Left renal cortex interstitium (tissue), 4 donors: ENCODE measurements at regions not wholly inside any gene's neighbourhood (a gene's known extent, or its start where the extent isn't known, plus 50 kb on each side); places are given as distances from the start of the nearest gene placed in this dataset.
A peak's percentile ranks its signal among the peaks of the same experiment; 100 is the strongest.
"Not testable (repeated sequence)": the region's sequence is repeated elsewhere in the genome, so short reads cannot be mapped to it uniquely, and the experiment has no call there.

Experiments used
- DNase-seq, 4 donors: peaks; one replicate each; pipeline ENCODE4 v3.0.0-alpha.2; 2013; ENCODE audit warnings: low read depth in 4 of 4, low spot score in 2 of 4, missing footprints in 1 of 4

DNA sequence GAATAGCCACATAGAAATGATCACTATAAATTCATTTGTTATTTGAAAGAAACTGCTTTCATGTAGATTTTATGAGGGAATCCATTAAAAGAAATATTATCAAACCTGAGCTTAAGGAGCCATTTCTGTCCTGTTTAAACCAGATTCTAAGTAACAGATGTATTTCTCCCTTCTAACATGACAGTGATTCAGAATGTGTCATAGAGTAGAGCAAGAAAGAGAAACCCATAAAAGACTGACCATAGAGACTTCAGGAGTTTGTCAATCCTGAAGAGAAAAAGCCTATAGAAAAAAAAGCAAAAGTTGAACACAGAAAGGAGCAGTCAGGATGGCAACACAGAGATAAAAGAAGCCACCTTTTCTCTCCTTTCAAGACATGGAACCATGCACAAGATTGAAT, 390.6 kb downstream of the PRIM2 start:
- not testable (repeated sequence) for DNase-seq

DNA sequence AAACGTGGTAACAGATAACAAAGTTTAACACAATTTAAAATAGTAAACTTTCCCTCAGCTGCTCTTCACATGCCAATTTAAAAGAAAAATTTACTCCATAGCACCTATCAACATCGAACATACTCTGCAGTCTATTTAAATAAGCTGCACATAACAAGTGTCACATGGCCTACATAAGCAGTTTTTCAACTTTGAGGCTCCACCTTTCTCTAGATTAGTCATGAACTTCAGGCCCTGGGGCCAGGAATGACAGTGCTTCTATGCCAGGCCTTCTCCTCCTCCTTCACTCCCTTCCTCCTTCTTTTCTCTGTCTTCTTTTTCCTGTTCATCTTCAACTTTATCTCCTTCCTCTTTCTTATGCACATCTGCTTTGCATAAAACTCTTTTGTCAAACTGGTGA, 405.1 kb downstream of the PRIM2 start:
- DNase-seq, result not testable (repeated sequence)

DNA sequence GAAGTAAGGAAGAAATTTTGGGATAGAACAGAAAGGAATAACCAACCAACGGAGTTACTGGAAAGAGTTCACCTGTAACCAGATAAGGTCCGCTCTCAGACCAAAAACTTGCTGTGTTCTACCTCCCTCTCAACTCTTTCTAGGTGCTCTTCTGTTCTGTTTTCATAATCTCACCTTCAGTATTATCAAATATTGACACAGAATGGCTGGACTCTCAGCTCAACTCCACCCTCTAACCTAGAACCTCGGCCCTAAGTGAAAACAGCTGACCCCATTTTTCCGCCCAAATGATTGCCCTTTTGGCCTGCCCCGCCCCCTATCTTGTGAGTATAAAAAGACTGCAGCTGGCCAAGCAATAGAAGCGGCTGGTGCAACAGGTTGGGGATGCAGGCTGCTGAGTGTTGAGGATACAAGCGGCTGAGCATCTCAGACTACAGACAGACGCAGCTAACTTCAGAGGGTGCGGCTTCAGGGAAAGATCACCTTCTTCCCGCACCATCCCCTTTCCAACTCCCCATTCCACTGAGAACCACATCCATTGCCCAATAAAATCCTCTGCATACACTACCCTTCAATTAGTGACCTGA, 406.5 kb downstream of the PRIM2 start:
- not testable (repeated sequence) for DNase-seq

DNA sequence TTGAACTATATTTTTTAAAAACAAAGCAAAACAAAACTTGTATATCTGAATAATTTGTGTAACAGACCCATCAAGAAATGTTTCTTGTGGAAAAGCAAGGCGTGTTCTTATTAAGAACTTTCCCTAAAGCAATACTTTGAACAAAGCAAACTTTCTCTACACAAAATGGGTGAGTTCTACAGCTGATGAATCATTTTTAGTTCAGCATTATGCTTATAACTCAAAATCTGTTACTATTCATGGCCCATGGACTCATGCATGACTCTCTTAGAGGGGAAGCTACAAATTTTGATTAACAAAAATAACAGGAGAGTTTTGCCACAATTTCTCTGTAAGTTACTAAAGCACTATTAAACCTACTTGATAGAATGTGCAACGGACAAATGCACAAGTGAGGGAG, 412.0 kb downstream of the PRIM2 start:
- not testable (repeated sequence) for DNase-seq

DNA sequence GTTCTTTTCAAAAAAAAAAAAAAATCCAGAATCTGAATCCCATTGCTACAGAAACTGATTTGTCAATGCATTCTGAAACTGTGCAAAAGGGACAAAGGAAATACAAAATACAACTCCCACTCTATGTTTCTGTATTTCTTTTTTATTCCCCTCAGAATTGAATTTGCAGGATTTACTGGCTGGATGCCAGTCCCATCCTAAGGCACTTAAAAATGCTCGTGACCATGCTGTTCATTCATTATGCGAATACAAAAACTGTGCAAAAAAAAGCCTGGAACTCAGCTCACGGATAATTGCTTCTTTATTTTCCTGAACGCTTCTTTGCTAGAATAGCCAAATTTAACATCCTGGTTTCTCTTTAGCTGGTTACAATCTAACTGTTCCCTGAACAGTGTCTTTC, 413.3 kb downstream of the PRIM2 start:
- DNase-seq, result not testable (repeated sequence)

DNA sequence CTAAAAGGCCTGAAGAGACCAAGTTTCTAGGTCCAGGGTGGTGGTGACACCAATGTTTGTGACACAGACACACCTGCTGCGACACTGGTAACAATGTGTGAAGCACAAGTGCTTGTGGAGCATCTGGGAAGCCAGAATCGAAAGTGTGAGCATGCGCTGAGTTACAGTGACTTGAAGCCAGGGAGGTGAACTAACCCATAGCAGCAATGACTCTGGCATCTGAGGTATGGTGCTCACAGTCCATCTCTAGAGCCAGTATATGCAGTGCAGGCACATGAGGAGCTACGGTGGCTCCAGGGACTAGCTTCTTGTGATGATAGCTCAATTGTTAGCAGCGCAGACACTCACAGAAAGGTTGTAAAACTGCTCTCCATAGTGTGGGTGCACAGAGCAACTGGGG, 430.3 kb downstream of the PRIM2 start:
- not testable (repeated sequence) for DNase-seq

DNA sequence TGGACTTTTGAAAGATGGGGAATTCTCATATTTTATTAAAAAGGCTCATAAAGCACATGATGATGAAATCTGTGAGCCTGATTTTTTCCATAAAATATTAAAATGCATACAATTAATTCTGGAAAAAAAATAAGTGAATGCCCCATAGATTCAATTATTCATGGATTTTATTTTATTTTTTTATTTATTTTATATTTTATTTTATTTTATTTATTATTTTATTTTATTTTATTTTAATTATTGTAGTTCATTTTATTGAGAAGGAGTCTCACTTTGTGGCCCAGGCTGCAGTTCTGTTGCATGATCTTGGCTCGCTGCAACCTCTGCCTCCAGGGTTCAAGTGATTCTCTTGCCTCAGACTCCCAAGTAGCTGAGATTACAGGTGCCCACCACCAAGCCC, 442.4 kb downstream of the PRIM2 start:
- DNase-seq, result not testable (repeated sequence)

DNA sequence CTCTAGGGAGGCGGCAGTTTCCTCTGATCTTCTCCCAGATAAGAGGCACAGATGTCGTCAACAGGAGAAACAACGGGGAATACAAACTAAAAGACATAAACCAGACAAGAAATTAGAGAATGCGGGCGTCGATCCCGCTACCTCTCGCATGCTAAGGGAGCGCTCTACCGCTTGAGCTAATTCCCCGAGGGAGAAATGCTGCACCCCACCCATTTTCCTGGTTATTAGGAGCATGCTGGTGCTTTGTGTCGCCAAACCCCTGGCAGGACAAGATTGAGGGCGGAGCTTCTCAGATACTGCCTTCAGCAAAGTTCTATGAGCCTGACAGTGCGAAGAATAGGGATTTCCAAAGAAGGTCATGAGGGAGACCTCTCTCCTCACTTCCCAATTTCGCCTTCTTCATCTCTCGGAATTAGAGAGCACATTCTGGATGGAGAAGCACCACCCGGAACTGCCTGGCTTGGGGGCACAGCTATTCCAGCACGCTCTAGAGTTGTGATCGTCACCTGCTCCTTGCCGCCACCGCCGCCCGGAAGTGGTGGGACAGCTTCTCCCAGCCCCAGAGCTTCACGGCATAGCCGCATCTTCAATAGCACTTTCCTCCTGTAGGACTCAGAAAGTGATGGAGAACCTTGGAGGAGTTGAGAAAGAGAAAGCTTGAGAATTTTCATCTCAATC, 475.4 kb downstream of the PRIM2 start:
- not testable (repeated sequence) for DNase-seq

DNA sequence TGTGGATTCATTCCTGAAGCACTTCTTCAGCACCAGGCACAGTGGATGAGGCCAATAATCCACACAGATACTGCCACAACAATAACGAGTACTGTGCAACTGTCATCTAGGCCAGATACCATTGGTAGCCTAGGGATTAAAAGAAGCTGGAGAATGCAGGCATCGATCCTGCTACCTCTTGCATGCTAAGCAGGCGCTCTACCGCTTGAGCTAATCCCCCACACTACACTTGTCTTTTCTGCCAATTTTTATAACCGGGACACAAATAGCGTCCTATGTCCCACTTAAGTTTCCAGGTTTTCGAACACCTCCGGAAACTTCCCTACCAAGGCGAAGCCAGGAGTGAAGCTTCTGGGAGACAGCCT, 475.9 kb downstream of the PRIM2 start:
- DNase-seq, result not testable (repeated sequence)

DNA sequence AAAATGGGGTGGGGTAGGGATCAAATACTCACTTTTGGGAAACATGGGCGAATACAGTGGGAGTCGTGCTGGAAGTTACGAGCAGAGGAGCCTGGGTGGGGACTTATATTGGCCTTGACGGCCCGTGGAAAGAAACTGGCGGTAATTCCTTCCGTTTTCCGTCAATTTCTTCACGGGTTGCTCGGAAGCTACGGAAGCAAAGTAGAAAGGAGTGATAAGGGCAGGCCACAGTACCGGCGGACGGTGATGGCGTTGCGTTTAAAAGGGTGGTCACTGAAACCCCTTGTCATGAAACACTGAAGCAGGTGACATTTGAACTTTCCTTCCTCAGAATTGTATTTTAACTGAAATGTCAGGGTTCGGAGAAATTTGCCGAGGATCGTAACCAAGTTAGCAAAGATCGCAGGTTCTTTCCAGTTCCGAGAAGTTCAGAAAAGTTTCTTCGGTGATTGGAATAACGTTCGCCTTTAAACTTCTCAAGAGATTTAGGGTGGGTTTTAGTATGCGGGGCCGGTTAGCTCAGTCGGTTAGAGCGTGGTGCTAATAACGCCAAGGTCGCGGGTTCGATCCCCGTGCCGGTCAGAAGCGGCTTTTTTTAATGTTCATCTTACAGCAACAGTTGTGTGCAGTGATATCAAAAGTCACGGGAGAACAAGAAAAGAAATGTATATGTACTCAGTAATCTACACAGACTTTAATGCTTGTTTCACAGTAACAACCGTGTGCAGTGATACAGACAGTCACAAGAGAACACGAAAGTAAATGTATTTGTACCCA, 482.5 kb downstream of the PRIM2 start:
- not testable (repeated sequence) for DNase-seq

DNA sequence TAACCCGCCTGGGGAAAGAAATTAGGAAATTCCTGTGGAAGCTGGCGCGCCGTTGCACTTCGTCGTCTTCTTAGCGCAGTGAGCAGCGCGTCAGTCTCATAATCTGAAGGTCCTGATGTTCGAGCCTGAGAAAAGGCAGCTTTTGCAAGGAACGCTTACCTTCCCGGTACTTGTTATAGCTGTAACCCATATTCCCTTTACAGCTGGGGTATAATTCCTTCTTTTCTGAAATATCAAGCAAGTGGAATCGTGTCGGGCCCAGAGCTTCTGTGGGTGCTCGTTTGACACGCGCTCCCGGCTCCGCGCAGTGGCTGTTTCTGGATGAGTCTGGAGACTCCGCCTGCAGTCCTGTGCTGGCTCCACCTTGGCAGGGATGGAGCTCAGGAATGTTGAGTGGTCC, 491.2 kb downstream of the PRIM2 start:
- not testable (repeated sequence) for DNase-seq

DNA sequence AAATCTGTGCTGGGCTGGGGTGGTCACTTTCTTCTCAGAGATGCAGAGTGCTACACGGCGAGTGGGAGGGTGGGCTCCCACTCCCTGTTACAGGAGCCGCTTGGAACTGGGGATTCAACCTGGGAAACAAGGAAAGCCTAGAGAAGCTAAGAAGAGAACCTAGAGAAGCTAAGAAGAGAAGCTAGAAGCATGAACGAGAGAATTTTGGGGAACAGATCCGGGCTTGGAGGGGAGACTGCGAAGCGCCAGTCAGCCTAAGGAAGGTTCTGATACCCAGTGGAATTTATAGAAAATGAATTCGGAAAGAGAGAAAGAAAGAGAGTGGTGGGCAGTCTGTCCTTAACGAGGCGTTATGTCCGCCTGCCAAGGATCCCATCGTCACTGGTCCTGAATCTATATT, 492.0 kb downstream of the PRIM2 start:
- not testable (repeated sequence) for DNase-seq

DNA sequence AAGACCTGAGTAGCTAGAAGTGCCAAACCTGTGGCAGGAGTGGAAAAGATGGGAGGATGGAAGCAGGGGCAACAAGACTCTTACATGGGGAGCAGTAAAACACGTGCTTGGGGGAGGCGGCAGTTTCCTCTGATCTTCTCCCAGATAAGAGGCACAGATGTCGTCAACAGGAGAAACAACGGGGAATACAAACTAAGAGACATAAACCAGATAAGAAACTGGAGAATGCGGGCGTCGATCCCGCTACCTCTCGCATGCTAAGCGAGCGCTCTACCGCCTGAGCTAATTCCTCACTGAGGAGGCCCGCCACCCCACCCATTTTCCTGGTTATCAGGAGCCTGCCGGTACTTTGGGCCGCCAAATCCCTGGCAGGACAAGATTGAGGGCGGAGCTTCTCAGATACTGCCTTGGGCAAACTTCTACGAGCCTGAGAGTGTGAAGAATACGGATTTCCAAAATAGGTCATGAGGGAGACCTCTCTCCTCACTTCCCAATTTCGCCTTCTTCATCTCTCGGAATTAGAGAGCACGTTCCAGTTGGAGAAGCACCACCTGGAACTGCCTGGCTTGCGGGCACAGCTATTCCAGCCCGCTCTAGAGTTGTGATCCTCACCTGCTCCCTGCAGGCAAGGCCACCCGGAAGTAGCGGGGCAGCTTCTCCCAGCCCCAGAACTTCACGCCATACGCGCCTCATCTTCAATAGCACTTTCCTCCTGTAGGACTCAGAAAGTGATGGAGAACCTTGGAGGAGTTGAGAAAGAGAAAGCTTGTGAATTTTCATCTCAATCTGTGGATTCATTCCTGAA, 496.0 kb downstream of the PRIM2 start:
- DNase-seq, result not testable (repeated sequence)

DNA sequence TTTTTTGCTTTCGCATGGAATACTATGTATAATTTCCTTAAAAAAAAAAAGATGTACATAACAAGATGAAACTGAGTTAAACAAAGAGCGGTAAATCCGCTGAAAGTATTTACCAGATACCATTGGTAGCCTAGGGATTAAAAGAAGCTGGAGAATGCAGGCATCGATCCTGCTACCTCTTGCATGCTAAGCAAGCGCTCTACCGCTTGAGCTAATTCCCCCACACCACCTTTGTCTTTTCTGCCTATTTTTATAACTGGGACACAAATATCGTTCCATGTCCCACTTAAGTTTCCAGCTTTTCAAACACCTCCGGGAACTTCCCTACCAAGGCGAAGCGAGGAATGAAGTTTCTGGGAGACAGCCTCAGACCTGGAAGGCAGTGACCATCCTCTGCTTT, 498.4 kb downstream of the PRIM2 start:
- DNase-seq, result not testable (repeated sequence)

DNA sequence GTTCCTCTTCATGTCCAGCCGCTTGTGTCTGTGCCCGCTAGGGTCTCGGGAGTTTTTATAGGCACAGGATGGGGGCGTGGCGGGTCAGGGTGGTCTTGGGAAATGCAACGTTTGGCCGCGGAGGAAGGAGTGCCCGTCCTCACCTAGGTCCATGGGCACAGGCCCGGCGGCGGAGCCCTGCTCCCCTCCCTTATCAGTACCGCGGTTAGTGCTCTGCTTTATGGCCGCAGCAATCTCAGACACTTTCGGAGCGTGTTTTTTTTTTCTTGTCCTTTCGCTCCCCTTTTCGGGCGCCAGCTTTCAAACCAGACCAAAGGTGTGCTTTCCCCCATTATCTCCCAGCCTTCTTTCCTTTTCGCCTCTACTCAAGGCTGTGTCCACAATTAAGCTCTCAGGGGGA, 503.9 kb downstream of the PRIM2 start:
- DNase-seq, result not testable (repeated sequence)

DNA sequence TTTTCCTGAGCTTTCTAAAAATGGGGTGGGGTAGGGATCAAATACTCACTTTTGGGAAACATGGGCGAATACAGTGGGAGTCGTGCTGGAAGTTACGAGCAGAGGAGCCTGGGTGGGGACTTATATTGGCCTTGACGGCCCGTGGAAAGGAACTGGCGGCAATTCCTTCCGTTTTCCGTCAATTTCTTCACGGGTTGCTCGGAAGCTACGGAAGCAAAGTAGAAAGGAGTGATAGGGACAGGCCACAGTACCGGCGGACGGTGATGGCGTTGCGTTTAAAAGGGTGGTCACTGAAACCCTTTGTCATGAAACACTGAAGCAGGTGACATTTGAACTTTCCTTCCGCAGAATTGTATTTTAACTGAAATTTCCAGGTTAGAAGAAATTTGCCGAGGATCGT, 505.0 kb downstream of the PRIM2 start:
- not testable (repeated sequence) for DNase-seq

DNA sequence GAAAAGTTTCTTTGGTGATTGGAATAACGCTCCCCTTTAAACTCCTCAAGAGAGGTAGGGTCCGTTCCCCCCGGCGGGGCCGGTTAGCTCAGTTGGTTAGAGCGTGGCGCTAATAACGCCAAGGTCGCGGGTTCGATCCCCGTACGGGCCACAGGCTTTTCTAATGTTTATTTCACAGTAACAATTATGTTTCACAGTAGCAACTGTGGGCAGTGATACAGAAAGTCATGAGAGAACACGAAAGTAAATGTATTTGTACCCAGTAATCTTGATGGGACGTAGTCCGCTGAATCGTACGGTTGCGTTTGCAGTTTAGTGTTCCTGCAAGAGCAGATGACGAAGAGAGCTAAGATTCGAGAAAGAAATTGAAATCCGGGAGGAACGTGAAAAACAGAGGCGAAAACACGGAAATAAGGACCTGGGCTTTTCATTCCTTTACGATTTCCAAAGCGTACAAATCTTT, 505.5 kb downstream of the PRIM2 start:
- DNase-seq, result no peak

DNA sequence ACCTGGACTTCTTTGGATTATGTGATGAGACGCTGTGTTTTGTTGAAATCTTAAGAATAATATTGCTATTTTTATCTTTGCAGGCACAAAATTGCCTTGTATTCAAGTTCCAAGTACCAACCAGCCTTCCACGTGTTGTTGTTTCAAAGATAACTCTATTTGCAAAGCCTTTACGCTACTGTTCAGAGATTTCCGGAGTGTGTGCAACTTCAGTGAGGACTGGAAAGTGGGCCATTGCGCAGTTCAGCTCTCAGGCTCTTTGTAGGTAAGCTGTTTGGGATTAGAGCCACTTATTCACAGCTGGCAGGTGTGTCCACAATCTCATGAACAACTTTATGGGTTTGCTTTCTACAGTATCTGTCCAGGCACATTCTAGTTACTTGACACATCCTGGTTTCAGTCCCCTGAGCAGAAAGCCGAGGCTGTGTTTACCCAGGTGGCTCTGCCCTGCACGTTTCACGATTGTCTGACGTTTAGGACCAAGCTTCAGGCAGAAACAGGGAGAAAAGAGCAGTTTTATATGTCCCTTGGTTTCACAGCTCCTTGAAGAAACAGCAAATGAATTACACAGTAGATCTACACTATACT, 520.3 kb downstream of the PRIM2 start:
- not testable (repeated sequence) for DNase-seq

DNA sequence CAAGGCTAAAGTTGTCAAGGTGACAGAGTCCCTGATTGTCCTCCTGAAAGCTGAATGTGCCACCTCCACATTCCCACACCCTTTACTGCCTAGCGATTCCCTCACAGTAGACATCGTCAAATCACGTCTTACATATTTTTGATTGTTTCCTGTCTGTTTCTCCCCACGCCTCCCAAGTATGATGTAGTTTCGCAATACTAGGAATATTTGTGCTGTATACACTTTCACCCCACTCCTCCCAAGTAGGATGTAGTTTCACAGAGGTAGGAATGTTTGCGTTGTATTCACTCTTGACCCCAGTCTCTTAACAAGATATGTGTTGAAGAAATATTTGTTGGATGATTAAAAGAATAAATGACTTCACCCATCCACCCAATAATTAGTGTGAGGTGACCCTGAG, 524.1 kb downstream of the PRIM2 start:
- not testable (repeated sequence) for DNase-seq

DNA sequence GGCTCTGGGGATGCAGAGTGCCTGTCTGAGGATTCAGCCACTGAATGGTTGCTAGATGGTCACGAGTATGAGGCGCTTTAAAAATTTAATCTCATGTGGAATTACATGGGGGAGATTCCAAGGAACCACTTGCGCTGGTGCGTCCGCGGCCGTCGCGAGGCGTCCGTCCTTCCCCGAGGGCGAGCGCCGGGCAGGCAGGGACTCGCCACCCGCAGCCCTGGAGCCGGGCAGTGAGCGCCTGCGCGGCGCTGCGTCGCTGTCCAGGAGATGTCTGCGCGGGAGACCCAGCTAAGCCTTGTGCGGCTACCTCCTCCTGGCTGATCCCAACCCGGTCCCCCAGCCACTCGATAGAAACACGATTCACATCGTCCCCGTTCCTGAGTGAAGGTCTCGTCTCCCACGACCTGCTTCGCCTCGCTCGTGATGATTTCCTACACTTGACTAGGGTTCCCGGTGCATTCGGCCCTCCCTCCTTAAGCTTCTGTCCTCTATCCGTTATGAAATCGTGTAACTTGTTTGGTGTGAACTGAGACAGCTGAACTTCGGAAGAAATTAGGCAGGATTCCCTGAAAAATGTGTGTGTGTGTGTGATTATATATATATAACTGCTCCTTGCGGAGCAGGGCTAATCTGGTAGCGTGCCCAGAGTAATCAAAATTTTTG, 536.4 kb downstream of the PRIM2 start:
- peak in 2 of 4 donors; percentile 3 to 8 for DNase-seq
